ENCODE measurements at regions not wholly inside any gene's neighbourhood (a gene's known extent, or its start where the extent isn't known, plus 50 kb on each side); places are given as distances from the start of the nearest gene placed in this dataset.

GRCh38 chr1:79575424-79575823 lies 568.9 kb upstream of the ADGRL4 start:
- no peak for DNase-seq (ENCODE audit: low read depth)

DNA sequence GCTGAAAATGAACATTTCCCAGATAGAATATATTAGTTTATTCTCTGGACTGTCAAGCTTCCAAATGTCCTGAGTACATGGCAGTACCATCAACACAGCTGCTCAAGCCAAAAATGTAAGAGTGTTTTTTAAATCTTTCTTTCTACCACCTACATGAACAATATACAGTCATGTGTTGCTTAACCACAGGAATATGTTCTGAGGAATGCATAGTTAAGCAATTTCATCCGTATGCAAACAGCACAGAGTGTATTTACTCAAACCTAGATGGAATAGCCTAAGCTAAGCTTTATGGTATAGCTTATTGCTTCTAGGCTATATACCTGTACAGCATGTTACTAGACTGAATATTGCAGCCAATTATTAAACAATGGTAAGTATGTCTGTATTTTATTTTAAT lies 561.9 kb upstream of the ADGRL4 start:
- no peak for DNase-seq (ENCODE audit: low read depth)
- no peak for TF ChIP-seq CTCF (conservative IDR thresholded peaks at IDR 0.05; ENCODE audit: low read depth, low read length)
- H3K4me3 ChIP-seq (ENCODE audit: low read depth, low read length), result no peak overlapping the region

More at GRCh38 chr1:79575424-79575823, 568.9 kb upstream of the ADGRL4 start:
- no peak overlapping the region for H3K4me3 ChIP-seq (ENCODE audit: low read depth, low read length)
- TF ChIP-seq CTCF (conservative IDR thresholded peaks at IDR 0.05; ENCODE audit: low read depth, low read length), result no peak

DNA sequence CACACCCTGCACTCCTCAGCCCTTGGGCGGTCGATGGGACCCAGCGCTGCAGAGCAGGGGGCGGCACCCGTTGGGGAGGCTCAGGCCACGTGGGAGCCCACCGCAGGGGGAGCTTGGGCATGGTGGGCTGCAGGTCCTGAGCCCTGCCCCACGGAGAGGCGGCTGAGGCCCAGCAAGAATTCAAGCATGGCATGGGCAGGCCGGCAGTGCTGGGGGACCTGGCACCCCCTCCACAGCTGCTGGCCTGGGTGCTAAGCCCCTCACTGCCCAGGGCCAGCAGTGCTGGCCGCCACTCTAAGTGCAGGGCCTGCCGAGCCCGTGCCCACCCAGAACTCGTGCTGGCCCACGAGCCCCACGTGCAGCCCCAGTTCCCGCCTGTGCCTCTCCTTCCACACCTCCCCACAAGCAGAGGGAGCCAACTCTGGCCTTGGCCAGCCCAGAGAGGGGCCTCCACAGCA lies 555.0 kb upstream of the ADGRL4 start:
- no peak for DNase-seq (ENCODE audit: low read depth)
- no peak for TF ChIP-seq CTCF (conservative IDR thresholded peaks at IDR 0.05; ENCODE audit: low read depth, low read length)
- no peak overlapping the region for H3K4me3 ChIP-seq (ENCODE audit: low read depth, low read length)

GRCh38 chr1:79556189-79556588 lies 549.7 kb upstream of the ADGRL4 start:
- no peak overlapping the region for H3K4me3 ChIP-seq (ENCODE audit: low read depth, low read length)
- TF ChIP-seq CTCF (conservative IDR thresholded peaks at IDR 0.05; ENCODE audit: low read depth, low read length), result no peak
- no peak for DNase-seq (ENCODE audit: low read depth)

DNA sequence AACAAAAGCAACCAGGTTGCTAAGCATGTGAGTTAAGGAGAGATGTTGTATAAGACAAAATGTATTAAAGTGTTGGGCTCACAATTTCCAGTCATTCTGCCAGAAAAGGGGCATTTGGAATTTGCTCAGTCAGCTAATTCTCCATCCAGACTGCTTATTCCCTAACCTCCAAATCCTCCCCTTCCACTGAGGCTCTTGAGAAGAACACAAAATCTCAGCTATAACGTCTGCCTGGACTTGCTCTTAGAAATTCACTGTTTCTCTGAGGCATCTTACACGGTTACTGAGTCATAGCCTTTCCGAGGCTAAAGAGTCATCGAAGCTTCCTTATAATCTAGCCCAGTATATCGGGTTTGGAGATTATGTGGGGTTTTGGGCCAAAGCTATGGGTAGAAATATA lies 548.2 kb upstream of the ADGRL4 start:
- no peak for DNase-seq (ENCODE audit: low read depth)
- TF ChIP-seq CTCF (conservative IDR thresholded peaks at IDR 0.05; ENCODE audit: low read depth, low read length), result no peak
- H3K4me3 ChIP-seq (ENCODE audit: low read depth, low read length), result no peak overlapping the region

GRCh38 chr1:79551321-79551720 lies 544.8 kb upstream of the ADGRL4 start:
- DNase-seq (ENCODE audit: low read depth), result no peak
- no peak for TF ChIP-seq CTCF (conservative IDR thresholded peaks at IDR 0.05; ENCODE audit: low read depth, low read length)
- no peak overlapping the region for H3K4me3 ChIP-seq (ENCODE audit: low read depth, low read length)

DNA sequence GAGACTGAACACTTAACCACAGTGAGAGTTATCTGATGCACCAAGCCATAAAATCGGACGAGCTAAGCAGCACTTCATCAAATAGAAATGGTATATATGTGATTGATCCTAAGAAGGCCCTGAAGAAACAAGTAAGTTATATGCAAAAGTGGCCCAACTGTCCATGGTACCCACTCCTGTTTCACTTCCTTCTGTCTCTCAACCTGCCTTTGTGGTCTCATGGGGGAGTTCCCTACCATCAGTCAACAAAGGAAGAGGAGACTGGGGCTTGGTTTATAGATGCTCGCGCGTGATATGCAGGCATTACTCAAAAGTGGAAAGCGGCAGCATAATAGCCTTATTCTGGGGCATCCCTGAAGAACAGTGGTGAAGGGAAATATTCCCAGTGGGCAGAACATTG lies 543.9 kb upstream of the ADGRL4 start:
- DNase-seq (ENCODE audit: low read depth), result no peak
- no peak overlapping the region for H3K4me3 ChIP-seq (ENCODE audit: low read depth, low read length)
- no peak for TF ChIP-seq CTCF (conservative IDR thresholded peaks at IDR 0.05; ENCODE audit: low read depth, low read length)

Data from epithelial cell of proximal tubule (primary cell).